ENCODE measurements at regions not wholly inside any gene's neighbourhood (a gene's known extent, or its start where the extent isn't known, plus 50 kb on each side); places are given as distances from the start of the nearest gene placed in this dataset.

GRCh38 chr7:131931370-131931769 is 374.9 kb upstream of the PODXL start:
- no peak for TF ChIP-seq CTCF (IDR thresholded peaks at IDR 0.05; ENCODE audit: borderline replicate concordance, extremely low read depth, low read length, poor library complexity, severe bottlenecking)
- no peak for TF ChIP-seq EZH2 (IDR thresholded peaks at IDR 0.05; ENCODE audit: borderline replicate concordance, low read depth, low read length, severe bottlenecking)
